AG09309 (cell line): ENCODE measurements at regions not wholly inside any gene's neighbourhood (a gene's known extent, or its start where the extent isn't known, plus 50 kb on each side); places are given as distances from the start of the nearest gene placed in this dataset.
A peak's percentile ranks its signal among the peaks of the same experiment; 100 is the strongest.
"Not testable (repeated sequence)": the region's sequence is repeated elsewhere in the genome, so short reads cannot be mapped to it uniquely, and the experiment has no call there.

Source experiments
- DNase-seq: peaks from one replicate; pipeline ENCODE4 v3.0.0-alpha.2; 2010; ENCODE audit warnings: low read depth
- H3K4me3 ChIP-seq: 2 replicates; pipeline ENCODE4 v1.5.1; 2011; ENCODE audit warnings: mild to moderate bottlenecking, low read depth, low read length, moderate library complexity; ENCODE audit not compliant: control insufficient read depth
- CTCF ChIP-seq: IDR thresholded peaks from 2 replicates; pipeline ENCODE4 v1.5.1; 2011; ENCODE audit warnings: mild to moderate bottlenecking, low read depth, low read length, inconsistent platforms; ENCODE audit not compliant: insufficient read depth, control insufficient read depth; ENCODE audit errors: missing control alignments

GRCh38 chr12:75695926-75696325, 184.5 kb upstream of the KRR1 start:
- no peak for TF ChIP-seq CTCF
- DNase-seq: no peak
- H3K4me3 ChIP-seq: no peak overlapping the region

GRCh38 chr12:75694534-75695268, 183.3 kb upstream of the KRR1 start:
- no peak for DNase-seq
- TF ChIP-seq CTCF: no peak

GRCh38 chr12:75692876-75693275, 181.5 kb upstream of the KRR1 start:
- no peak for TF ChIP-seq CTCF
- no peak overlapping the region for H3K4me3 ChIP-seq
- DNase-seq: no peak

More at GRCh38 chr12:75694534-75695268, 183.3 kb upstream of the KRR1 start:
- H3K4me3 ChIP-seq: no peak overlapping the region

- DNase-seq: peak; percentile 96
- H3K4me3 ChIP-seq: no peak overlapping the region
- no peak for TF ChIP-seq CTCF
Observed at GRCh38 chr12:75690296-75690955, 179.0 kb upstream of the KRR1 start.

GRCh38 chr12:75686233-75686632, 174.8 kb upstream of the KRR1 start:
- DNase-seq, H3K4me3 ChIP-seq: not testable (repeated sequence)

- no peak for DNase-seq
- TF ChIP-seq CTCF: no peak
Observed at GRCh38 chr12:75685617-75686225, 174.3 kb upstream of the KRR1 start.

More at GRCh38 chr12:75685617-75686225, 174.3 kb upstream of the KRR1 start:
- no peak overlapping the region for H3K4me3 ChIP-seq
